ENCODE measurements at regions not wholly inside any gene's neighbourhood (a gene's known extent, or its start where the extent isn't known, plus 50 kb on each side); places are given as distances from the start of the nearest gene placed in this dataset.
"Not testable (repeated sequence)": the region's sequence is repeated elsewhere in the genome, so short reads cannot be mapped to it uniquely, and the experiment has no call there.

DNA sequence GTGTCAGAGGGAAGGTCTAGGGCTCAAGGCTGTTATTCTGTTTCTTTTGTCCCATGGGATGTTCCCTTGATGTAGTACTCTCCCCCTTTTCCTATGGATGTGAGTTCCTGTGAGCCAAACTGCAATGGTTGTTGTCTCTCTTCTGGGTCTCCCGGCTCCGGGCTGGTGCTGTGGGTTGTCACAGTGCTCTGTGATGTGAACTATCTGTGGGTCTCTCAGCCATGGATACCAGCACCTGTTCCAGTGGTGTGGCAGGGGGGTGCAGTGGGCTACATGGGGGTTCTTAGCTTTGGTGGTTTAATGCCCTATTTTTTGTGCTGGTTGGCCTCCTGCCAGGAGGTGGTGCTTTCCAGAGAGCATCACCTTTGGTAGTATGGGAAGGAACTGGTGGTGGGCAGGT is 941.1 kb downstream of the KCNA4 start:
- no peak for ATAC-seq (ENCODE audit: insufficient read depth, low read depth)
- no peaks in the 10 kb centered on the region for H3K36me3 ChIP-seq (ENCODE audit: insufficient read depth, low read length)
- no peak for DNase-seq
- H3K79me2 ChIP-seq (ENCODE audit: insufficient read depth, low read length) = no peaks in the 10 kb centered on the region
- no peak overlapping the region for H3K4me3 ChIP-seq (ENCODE audit: low read depth in 1 of 2, low read length in 2 of 2)
- H4K20me1 ChIP-seq (ENCODE audit: insufficient read depth, low read length) = no peaks in the 10 kb centered on the region
- no peak overlapping the region for H3K4me2 ChIP-seq (ENCODE audit: insufficient read depth, low read length)
- no peak overlapping the region for H2AFZ ChIP-seq (ENCODE audit: low read depth, low read length)
- no peaks in the 10 kb centered on the region for H3K27me3 ChIP-seq (ENCODE audit: insufficient read depth, low read length, poor library complexity)
- no peaks in the 10 kb centered on the region for H3K9me3 ChIP-seq (ENCODE audit: insufficient read depth, low read length, severe bottlenecking)
- H3K4me1 ChIP-seq (ENCODE audit: insufficient read depth, low read length) = no peaks in the 10 kb centered on the region
- H3K27ac ChIP-seq (ENCODE audit: low read length) = no peak overlapping the region
- TF ChIP-seq, protein P1, sequence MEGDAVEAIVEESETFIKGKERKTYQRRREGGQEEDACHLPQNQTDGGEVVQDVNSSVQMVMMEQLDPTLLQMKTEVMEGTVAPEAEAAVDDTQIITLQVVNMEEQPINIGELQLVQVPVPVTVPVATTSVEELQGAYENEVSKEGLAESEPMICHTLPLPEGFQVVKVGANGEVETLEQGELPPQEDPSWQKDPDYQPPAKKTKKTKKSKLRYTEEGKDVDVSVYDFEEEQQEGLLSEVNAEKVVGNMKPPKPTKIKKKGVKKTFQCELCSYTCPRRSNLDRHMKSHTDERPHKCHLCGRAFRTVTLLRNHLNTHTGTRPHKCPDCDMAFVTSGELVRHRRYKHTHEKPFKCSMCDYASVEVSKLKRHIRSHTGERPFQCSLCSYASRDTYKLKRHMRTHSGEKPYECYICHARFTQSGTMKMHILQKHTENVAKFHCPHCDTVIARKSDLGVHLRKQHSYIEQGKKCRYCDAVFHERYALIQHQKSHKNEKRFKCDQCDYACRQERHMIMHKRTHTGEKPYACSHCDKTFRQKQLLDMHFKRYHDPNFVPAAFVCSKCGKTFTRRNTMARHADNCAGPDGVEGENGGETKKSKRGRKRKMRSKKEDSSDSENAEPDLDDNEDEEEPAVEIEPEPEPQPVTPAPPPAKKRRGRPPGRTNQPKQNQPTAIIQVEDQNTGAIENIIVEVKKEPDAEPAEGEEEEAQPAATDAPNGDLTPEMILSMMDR (IDR thresholded peaks at IDR 0.05; ENCODE audit: borderline replicate concordance, extremely low read depth, low read length, poor library complexity, severe bottlenecking) = no peak
- no peak for TF ChIP-seq EZH2 (IDR thresholded peaks at IDR 0.05; ENCODE audit: borderline replicate concordance, low read depth, low read length, severe bottlenecking)
- H3K9ac ChIP-seq (ENCODE audit: low read depth, low read length) = no peak overlapping the region

DNA sequence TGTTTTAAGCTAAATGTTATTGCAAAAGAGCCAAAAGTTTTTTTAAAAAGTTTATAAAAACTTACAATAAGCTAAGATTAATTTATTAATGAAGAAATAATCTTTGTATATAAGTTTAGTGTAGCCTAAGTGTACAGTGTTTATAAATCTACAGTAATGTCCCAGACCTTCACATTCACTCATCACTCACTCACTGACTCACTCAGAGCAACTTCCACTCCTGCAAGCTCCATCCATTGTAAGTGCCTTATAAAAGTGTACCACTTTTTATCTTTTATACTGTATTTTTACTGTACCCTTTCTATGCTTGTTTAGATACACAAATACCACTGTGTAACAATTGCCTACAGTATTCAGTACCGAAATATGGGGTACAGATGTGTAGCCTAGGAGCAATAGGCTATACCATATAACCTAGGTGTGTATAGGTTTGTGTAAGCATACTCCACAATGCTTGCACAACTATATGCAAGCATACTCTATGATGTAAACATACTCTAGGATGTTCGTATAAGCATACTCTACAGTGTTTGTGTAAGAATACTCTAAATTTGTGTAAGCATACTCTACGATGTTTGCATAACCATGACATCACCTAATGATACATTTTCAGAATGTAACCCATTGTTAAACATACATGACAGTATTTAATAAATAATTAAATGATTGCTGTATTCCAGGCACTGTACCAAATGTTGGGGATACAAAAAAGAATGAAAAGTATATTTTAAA is 953.0 kb downstream of the KCNA4 start:
- Histone ChIP-seq H3K79me2 (ENCODE audit: insufficient read depth, low read length) (no peaks in the 10 kb centered on the region), H3K9me3 (ENCODE audit: insufficient read depth, low read length, severe bottlenecking) (no peaks in the 10 kb centered on the region), H3K9ac (ENCODE audit: low read depth, low read length) (no peak overlapping the region), H3K36me3 (ENCODE audit: insufficient read depth, low read length) (no peaks in the 10 kb centered on the region), H3K4me2 (ENCODE audit: insufficient read depth, low read length) (no peak overlapping the region), H3K27me3 (ENCODE audit: insufficient read depth, low read length, poor library complexity) (no peaks in the 10 kb centered on the region), H3K4me3 (ENCODE audit: low read depth in 1 of 2, low read length in 2 of 2) (no peak overlapping the region), H2AFZ (ENCODE audit: low read depth, low read length) (no peak overlapping the region), H3K4me1 (ENCODE audit: insufficient read depth, low read length) (no peaks in the 10 kb centered on the region), H3K27ac (ENCODE audit: low read length) (no peak overlapping the region), H4K20me1 (ENCODE audit: insufficient read depth, low read length) (no peaks in the 10 kb centered on the region)
- DNase-seq (no peak), ATAC-seq (ENCODE audit: insufficient read depth, low read depth) (no peak)
- TF ChIP-seq EZH2 (IDR thresholded peaks at IDR 0.05; ENCODE audit: borderline replicate concordance, low read depth, low read length, severe bottlenecking) = no peak
- TF ChIP-seq, protein P1 (IDR thresholded peaks at IDR 0.05; ENCODE audit: borderline replicate concordance, extremely low read depth, low read length, poor library complexity, severe bottlenecking) = no peak

DNA sequence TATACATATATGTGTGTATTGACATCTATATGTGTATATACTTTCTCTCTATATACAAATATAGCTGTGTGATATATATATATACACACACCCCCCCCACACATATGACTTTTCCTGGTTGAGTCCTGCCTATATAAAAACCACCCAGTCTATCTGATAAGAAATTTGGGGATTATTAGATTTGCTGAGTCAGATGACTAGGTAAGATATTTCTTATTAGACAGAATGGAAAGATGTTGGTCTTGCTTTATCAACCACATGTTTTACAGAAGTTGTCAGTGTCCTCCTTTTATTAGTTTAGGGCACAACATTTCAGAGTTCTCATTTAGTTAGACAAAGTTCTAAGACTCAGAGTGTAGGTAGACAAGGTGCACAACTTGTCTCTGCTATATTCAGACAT is 953.3 kb downstream of the METTL15 start:
- no peaks in the 10 kb centered on the region for H3K36me3 ChIP-seq (ENCODE audit: insufficient read depth, low read length)
- no peak for TF ChIP-seq EZH2 (IDR thresholded peaks at IDR 0.05; ENCODE audit: borderline replicate concordance, low read depth, low read length, severe bottlenecking)
- TF ChIP-seq, protein P1 (IDR thresholded peaks at IDR 0.05; ENCODE audit: borderline replicate concordance, extremely low read depth, low read length, poor library complexity, severe bottlenecking) = no peak
- H3K9me3 ChIP-seq (ENCODE audit: insufficient read depth, low read length, severe bottlenecking) = no peaks in the 10 kb centered on the region
- no peak overlapping the region for H3K9ac ChIP-seq (ENCODE audit: low read depth, low read length)
- H2AFZ ChIP-seq (ENCODE audit: low read depth, low read length) = no peak overlapping the region
- H3K4me1 ChIP-seq (ENCODE audit: insufficient read depth, low read length) = no peaks in the 10 kb centered on the region
- H3K27me3 ChIP-seq (ENCODE audit: insufficient read depth, low read length, poor library complexity) = no peaks in the 10 kb centered on the region
- no peak overlapping the region for H3K27ac ChIP-seq (ENCODE audit: low read length)
- DNase-seq (no peak), ATAC-seq (ENCODE audit: insufficient read depth, low read depth) (no peak)
- H3K4me2 ChIP-seq (ENCODE audit: insufficient read depth, low read length) = no peak overlapping the region
- no peaks in the 10 kb centered on the region for H3K79me2 ChIP-seq (ENCODE audit: insufficient read depth, low read length)
- H3K4me3 ChIP-seq (ENCODE audit: low read depth in 1 of 2, low read length in 2 of 2) = no peak overlapping the region
- H4K20me1 ChIP-seq (ENCODE audit: insufficient read depth, low read length) = no peaks in the 10 kb centered on the region

DNA sequence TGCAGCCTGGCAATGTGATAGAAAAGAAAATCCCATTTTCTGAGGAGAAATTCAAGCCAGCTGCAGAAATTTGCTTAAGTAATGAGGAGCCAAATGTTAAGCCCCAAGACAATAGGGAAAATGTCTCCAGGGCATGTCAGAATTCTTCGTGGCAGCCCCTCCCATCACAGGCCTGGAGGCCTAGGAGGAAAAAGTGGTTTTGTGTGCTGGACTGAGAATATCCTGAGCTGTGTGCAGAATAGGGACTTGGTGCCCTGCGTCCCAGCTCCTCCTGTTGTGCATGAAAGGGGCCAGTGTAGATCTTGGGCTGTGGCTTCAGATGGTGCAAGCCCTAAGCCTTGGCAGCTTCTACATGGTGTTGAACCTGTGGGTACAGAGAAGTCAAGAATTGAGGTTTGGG is 948.3 kb downstream of the METTL15 start:
- H2AFZ ChIP-seq (ENCODE audit: low read depth, low read length); H3K4me2 ChIP-seq (ENCODE audit: insufficient read depth, low read length); H3K27ac ChIP-seq (ENCODE audit: low read length); H3K36me3 ChIP-seq (ENCODE audit: insufficient read depth, low read length); H3K4me3 ChIP-seq (ENCODE audit: low read depth in 1 of 2, low read length in 2 of 2); H3K4me1 ChIP-seq (ENCODE audit: insufficient read depth, low read length); DNase-seq; H3K27me3 ChIP-seq (ENCODE audit: insufficient read depth, low read length, poor library complexity); H3K9ac ChIP-seq (ENCODE audit: low read depth, low read length); H3K9me3 ChIP-seq (ENCODE audit: insufficient read depth, low read length, severe bottlenecking); H3K79me2 ChIP-seq (ENCODE audit: insufficient read depth, low read length); H4K20me1 ChIP-seq (ENCODE audit: insufficient read depth, low read length); ATAC-seq (ENCODE audit: insufficient read depth, low read depth): not testable (repeated sequence)

Data from DND-41 (cell line).